ENCODE measurements at regions not wholly inside any gene's neighbourhood (a gene's known extent, or its start where the extent isn't known, plus 50 kb on each side); places are given as distances from the start of the nearest gene placed in this dataset.
A peak's percentile ranks its signal among the peaks of the same experiment; 100 is the strongest.

DNA sequence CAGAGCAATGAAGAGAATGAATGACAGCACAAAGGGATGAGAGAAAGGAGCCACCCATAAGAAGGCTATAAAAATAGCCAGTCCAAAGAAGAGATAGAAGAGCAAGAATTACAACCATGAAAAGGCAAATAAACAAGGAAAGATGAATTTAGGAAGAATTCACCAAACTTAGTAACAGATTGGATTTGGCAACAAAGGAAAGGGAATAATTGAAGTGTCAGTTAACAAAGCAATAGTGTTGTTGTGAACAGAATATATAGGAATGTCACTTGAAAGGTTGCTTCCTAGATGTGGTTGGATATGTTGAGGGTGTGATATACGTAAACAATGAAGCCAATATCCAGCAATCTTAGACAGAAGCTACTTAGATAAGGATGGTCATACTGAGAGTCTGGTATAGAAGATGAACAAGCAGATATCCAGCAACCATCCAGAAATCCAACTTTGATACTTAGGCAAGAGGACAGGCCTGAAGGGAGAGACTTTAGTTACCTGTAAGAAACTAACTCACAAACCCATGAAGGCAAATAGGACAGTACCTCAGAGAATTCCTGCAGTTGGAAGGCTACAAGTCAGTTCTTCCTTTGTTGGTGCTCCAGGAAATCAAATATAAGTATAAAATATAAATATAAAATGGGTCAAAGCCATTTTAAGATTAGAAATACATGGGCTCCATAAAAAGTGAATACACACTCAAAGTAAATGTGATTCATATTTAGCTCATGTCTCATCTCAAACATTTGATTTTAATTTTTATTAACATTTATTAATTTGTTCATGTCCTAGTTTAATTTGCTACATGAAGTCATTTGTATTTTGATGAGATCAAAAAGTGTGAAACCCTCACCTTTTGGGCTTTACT is 106.5 kb downstream of the HFE start (continued):
- TF ChIP-seq, protein P1, sequence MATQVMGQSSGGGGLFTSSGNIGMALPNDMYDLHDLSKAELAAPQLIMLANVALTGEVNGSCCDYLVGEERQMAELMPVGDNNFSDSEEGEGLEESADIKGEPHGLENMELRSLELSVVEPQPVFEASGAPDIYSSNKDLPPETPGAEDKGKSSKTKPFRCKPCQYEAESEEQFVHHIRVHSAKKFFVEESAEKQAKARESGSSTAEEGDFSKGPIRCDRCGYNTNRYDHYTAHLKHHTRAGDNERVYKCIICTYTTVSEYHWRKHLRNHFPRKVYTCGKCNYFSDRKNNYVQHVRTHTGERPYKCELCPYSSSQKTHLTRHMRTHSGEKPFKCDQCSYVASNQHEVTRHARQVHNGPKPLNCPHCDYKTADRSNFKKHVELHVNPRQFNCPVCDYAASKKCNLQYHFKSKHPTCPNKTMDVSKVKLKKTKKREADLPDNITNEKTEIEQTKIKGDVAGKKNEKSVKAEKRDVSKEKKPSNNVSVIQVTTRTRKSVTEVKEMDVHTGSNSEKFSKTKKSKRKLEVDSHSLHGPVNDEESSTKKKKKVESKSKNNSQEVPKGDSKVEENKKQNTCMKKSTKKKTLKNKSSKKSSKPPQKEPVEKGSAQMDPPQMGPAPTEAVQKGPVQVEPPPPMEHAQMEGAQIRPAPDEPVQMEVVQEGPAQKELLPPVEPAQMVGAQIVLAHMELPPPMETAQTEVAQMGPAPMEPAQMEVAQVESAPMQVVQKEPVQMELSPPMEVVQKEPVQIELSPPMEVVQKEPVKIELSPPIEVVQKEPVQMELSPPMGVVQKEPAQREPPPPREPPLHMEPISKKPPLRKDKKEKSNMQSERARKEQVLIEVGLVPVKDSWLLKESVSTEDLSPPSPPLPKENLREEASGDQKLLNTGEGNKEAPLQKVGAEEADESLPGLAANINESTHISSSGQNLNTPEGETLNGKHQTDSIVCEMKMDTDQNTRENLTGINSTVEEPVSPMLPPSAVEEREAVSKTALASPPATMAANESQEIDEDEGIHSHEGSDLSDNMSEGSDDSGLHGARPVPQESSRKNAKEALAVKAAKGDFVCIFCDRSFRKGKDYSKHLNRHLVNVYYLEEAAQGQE (IDR thresholded peaks at IDR 0.05), result no peak

DNA sequence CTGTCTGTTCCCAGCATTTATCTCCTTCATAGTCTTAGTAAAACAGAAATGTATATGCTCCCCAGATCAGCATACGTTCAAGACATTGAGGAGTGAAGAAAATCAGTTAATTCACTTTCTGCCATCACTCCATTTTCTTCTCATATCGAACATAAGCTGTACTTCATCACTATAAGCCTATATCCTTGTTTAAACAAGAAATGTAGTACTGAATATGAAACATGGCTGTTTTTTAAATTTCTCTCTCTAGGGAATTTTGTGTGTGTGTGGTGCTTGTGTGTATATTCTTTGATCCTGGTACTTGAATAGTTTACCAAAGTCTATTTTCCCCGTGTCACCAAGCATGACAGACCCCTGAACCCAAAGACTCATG is 107.1 kb downstream of the HFE start:
- POLR2A ChIA-PET, result no interaction called here
- peaks cover 2% of the 10 kb centered on the region; the same call in 2 of the 3 replicates for H3K4me1 ChIP-seq
- no peak for TF ChIP-seq NFE2L2 (conservative IDR thresholded peaks at IDR 0.05; ENCODE audit: low read length)
- TF ChIP-seq POLR2AphosphoS2 (conservative IDR thresholded peaks at IDR 0.05; ENCODE audit: low read length), result no peak
- no peak for TF ChIP-seq CEBPB (IDR thresholded peaks at IDR 0.05)
- TF ChIP-seq POLR2A (IDR thresholded peaks at IDR 0.05; ENCODE audit: low read length), result no peak
- no peak for TF ChIP-seq ESRRA (IDR thresholded peaks at IDR 0.05; ENCODE audit: borderline replicate concordance, low read length)
- no peak for TF ChIP-seq RARB (CRISPR knock-in tag; IDR thresholded peaks at IDR 0.05)
- TF ChIP-seq ZNF302 (CRISPR knock-in tag; IDR thresholded peaks at IDR 0.05), result no peak
- no peak for TF ChIP-seq NPAS2 (CRISPR knock-in tag; IDR thresholded peaks at IDR 0.05; ENCODE audit: borderline replicate concordance)
- TF ChIP-seq HDAC2 (IDR thresholded peaks at IDR 0.05), result no peak
- TF ChIP-seq EHMT2 (IDR thresholded peaks at IDR 0.05; ENCODE audit: low read depth), result no peak
- no peak for TF ChIP-seq MAFK (IDR thresholded peaks at IDR 0.05; ENCODE audit: partially characterized antibody)
- TF ChIP-seq HOXB5 (CRISPR knock-in tag; IDR thresholded peaks at IDR 0.05), result no peak
- TF ChIP-seq, protein P2, sequence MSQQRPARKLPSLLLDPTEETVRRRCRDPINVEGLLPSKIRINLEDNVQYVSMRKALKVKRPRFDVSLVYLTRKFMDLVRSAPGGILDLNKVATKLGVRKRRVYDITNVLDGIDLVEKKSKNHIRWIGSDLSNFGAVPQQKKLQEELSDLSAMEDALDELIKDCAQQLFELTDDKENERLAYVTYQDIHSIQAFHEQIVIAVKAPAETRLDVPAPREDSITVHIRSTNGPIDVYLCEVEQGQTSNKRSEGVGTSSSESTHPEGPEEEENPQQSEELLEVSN (IDR thresholded peaks at IDR 0.05; ENCODE audit: borderline replicate concordance, low read depth), result no peak
- no peak for TF ChIP-seq HMGXB4 (CRISPR knock-in tag; IDR thresholded peaks at IDR 0.05; ENCODE audit: borderline replicate concordance)
- no peak for TF ChIP-seq FOSL2 (IDR thresholded peaks at IDR 0.05)
- TF ChIP-seq FOSL2 (CRISPR knock-in tag; IDR thresholded peaks at IDR 0.05), result no peak
- no peak for TF ChIP-seq KDM1A (IDR thresholded peaks at IDR 0.05; ENCODE audit: low read depth)
- no peak for TF ChIP-seq CTCF (IDR thresholded peaks at IDR 0.05)
- TF ChIP-seq SMC3 (IDR thresholded peaks at IDR 0.05), result no peak
- FAIRE-seq (no peak), ATAC-seq (no peak), DNase-seq (ENCODE audit: low read depth in 1 of 2, low spot score in 1 of 2) (no peak)
- peak overlapping the region; percentile 72; the same call in 2 of the 3 replicates for H3K4me2 ChIP-seq
- CTCF ChIA-PET, result interaction anchor here (0.8 to 0.9 kb wide), 2 partner anchors 11 to 56 kb away, joined by 3 read pairs; a partner anchor contains a TSS
- WGBS (ENCODE audit: missing lambda C conversion rate), result 79% methylated on average over 3 of the region's 3 CpGs
- peak overlapping the region; percentile 82 to 90; a peak in 5 of 6 replicates for H3K27ac ChIP-seq
- H3K4me3 ChIP-seq, result no peak overlapping the region
- no peaks in the 10 kb centered on the region for H3K9me3 ChIP-seq

All from A549 (cell line).